H9 (cell line): ENCODE measurements at regions not wholly inside any gene's neighbourhood (a gene's known extent, or its start where the extent isn't known, plus 50 kb on each side); places are given as distances from the start of the nearest gene placed in this dataset.

Experiments
- DNase-seq: peaks from one replicate; pipeline ENCODE4 v3.0.0-alpha.2; 2017
- H2AFZ ChIP-seq: one replicate; pipeline ENCODE4 v1.6.1; 2013; ENCODE audit warnings: mild to moderate bottlenecking, low read length, control low read depth, moderate library complexity
- H2AK5ac ChIP-seq: 2 replicates; pipeline ENCODE4 v1.6.1; 2013; ENCODE audit warnings: low read length, control low read depth, mixed read lengths; ENCODE audit not compliant: insufficient read length
- H2BK120ac ChIP-seq: one replicate; pipeline ENCODE4 v1.6.1; 2013; ENCODE audit warnings: low read depth, mild to moderate bottlenecking, low read length, control low read depth, inconsistent platforms; ENCODE audit not compliant: poor library complexity, severe bottlenecking
- H2BK12ac ChIP-seq: 2 replicates; pipeline ENCODE4 v1.6.1; 2013; ENCODE audit warnings: low read length, control low read depth, mixed read lengths, low read depth; ENCODE audit not compliant: insufficient read length
- H2BK15ac ChIP-seq: 2 replicates; pipeline ENCODE4 v1.6.1; 2013; ENCODE audit warnings: low read depth, low read length, control low read depth
- H2BK20ac ChIP-seq: one replicate; pipeline ENCODE4 v1.6.1; 2013; ENCODE audit warnings: low read depth, mild to moderate bottlenecking, low read length, control low read depth, inconsistent platforms; ENCODE audit not compliant: poor library complexity, severe bottlenecking
- H2BK5ac ChIP-seq: 2 replicates; pipeline ENCODE4 v1.6.1; 2013; ENCODE audit warnings: low read length, control low read depth, mixed read lengths; ENCODE audit not compliant: insufficient read length
- H3K14ac ChIP-seq: 2 replicates; pipeline ENCODE4 v1.6.1; 2013; ENCODE audit warnings: low read length, control low read depth; ENCODE audit not compliant: insufficient read depth
- H3K18ac ChIP-seq: 2 replicates; pipeline ENCODE4 v1.6.1; 2013; ENCODE audit warnings: low read depth, mild to moderate bottlenecking, mixed read lengths, low read length, control low read depth; ENCODE audit not compliant: insufficient read length
- H3K23ac ChIP-seq: 2 replicates; pipeline ENCODE4 v1.6.1; 2013; ENCODE audit warnings: low read length, control low read depth, mixed read lengths, low read depth; ENCODE audit not compliant: insufficient read length
- H3K23me2 ChIP-seq: 2 replicates; pipeline ENCODE4 v1.6.1; 2013; ENCODE audit warnings: low read depth, mild to moderate bottlenecking, mixed read lengths, low read length, control low read depth; ENCODE audit not compliant: insufficient read length, poor library complexity, severe bottlenecking
- H3K27ac ChIP-seq: 2 replicates; pipeline ENCODE4 v1.5.1; 2013; ENCODE audit warnings: low read length, control low read depth, mixed read lengths, low read depth; ENCODE audit not compliant: insufficient read length
- H3K27me3 ChIP-seq: 2 replicates; pipeline ENCODE4 v1.6.1; 2013; ENCODE audit warnings: low read length, control low read depth, inconsistent platforms; ENCODE audit not compliant: insufficient read depth
- H3K4ac ChIP-seq: 2 replicates; pipeline ENCODE4 v1.6.1; 2013; ENCODE audit warnings: low read depth, mild to moderate bottlenecking, control low read depth, inconsistent platforms, low read length, moderate library complexity
- H3K4me1 ChIP-seq: 2 replicates; pipeline ENCODE4 v1.6.1; 2013; ENCODE audit warnings: low read length, control low read depth, inconsistent platforms; ENCODE audit not compliant: insufficient read depth
- H3K4me2 ChIP-seq: 2 replicates; pipeline ENCODE4 v1.6.1; 2013; ENCODE audit warnings: low read length, control low read depth, mixed read lengths; ENCODE audit not compliant: insufficient read length, insufficient read depth
- H3K56ac ChIP-seq: 2 replicates; pipeline ENCODE4 v1.6.1; 2013; ENCODE audit warnings: low read depth, mild to moderate bottlenecking, mixed read lengths, low read length, control low read depth; ENCODE audit not compliant: insufficient read length
- H3K79me1 ChIP-seq: 2 replicates; pipeline ENCODE4 v1.6.1; 2013; ENCODE audit warnings: low read depth, mild to moderate bottlenecking, moderate library complexity, low read length, control low read depth, inconsistent platforms; ENCODE audit not compliant: insufficient read depth, poor library complexity, severe bottlenecking
- H3K79me2 ChIP-seq: 2 replicates; pipeline ENCODE4 v1.6.1; 2013; ENCODE audit warnings: low read length, control low read depth, inconsistent platforms; ENCODE audit not compliant: insufficient read depth
- H3K9ac ChIP-seq: 2 replicates; pipeline ENCODE4 v1.6.1; 2013; ENCODE audit warnings: low read length, control low read depth, mixed read lengths; ENCODE audit not compliant: insufficient read length; ENCODE audit errors: extremely low read depth
- H3K9me3 ChIP-seq: one replicate; pipeline ENCODE4 v1.6.1; 2013; ENCODE audit warnings: low read depth, low read length, inconsistent platforms; ENCODE audit not compliant: control insufficient read depth
- H3T11ph ChIP-seq: one replicate; pipeline ENCODE4 v1.6.1; 2013; ENCODE audit warnings: mild to moderate bottlenecking, low read length, control low read depth, inconsistent platforms
- H4K20me1 ChIP-seq: one replicate; pipeline ENCODE4 v1.6.1; 2013; ENCODE audit not compliant: control insufficient read depth, insufficient read length, insufficient read depth
- H4K5ac ChIP-seq: 2 replicates; pipeline ENCODE4 v1.6.1; 2013; ENCODE audit warnings: low read depth, mild to moderate bottlenecking, mixed read lengths, low read length, control low read depth; ENCODE audit not compliant: insufficient read length
- H4K8ac ChIP-seq: replicated peaks from 2 replicates; pipeline ENCODE4 v1.6.1; 2013; ENCODE audit warnings: low read length, control low read depth, mixed read lengths, low read depth; ENCODE audit not compliant: insufficient read length
- H4K91ac ChIP-seq: 2 replicates; pipeline ENCODE4 v1.6.1; 2013; ENCODE audit warnings: low read depth, mild to moderate bottlenecking, moderate library complexity, mixed read lengths, low read length, control low read depth; ENCODE audit not compliant: insufficient read length
- H3K27ac Mint-ChIP-seq, 3 experiments: 2 replicates in 2 of 3; 3 replicates in 1 of 3; pipeline ENCODE4 v1.8.0; 2020 to 2021; ENCODE audit warnings: mixed read lengths in 3 of 3, mild to moderate bottlenecking in 1 of 3, moderate library complexity in 1 of 3
- H3K27me3 Mint-ChIP-seq: 2 replicates; pipeline ENCODE4 v1.8.0; 2021; ENCODE audit warnings: low read depth, mild to moderate bottlenecking, moderate library complexity, mixed read lengths
- H3K36me3 Mint-ChIP-seq, 3 experiments: 2 replicates in 2 of 3; 3 replicates in 1 of 3; pipeline ENCODE4 v1.8.0; 2020 to 2021; ENCODE audit warnings: low read depth in 3 of 3, mixed read lengths in 3 of 3; ENCODE audit not compliant: insufficient read depth in 1 of 3
- H3K4me1 Mint-ChIP-seq, 2 experiments: 2 replicates each; pipeline ENCODE4 v1.8.0; 2020; ENCODE audit warnings: mixed read lengths in 2 of 2
- H3K4me3 Mint-ChIP-seq, 2 experiments: 2 replicates in 1 of 2; 3 replicates in 1 of 2; pipeline ENCODE4 v1.8.0; 2020 to 2021; ENCODE audit warnings: mild to moderate bottlenecking in 2 of 2, mixed read lengths in 2 of 2, moderate library complexity in 1 of 2
- H3K9me3 Mint-ChIP-seq, 2 experiments: 2 replicates in 1 of 2; 3 replicates in 1 of 2; pipeline ENCODE4 v1.8.0; 2020; ENCODE audit warnings: mild to moderate bottlenecking in 2 of 2, mixed read lengths in 2 of 2, moderate library complexity in 1 of 2
- CTCF ChIP-seq: fragments of 200-600 bp; sonication (generic); conservative IDR thresholded peaks from 3 replicates; pipeline ENCODE4 v1.8.0; 2021; ENCODE audit warnings: antibody characterized with exemption, mild to moderate bottlenecking
- WGBS: extraction: QIAGEN DNeasy Blood & Tissue Kit; methylation state at CpG from one replicate; pipeline ENCODE4 v1.1.7; 2013; ENCODE audit warnings: missing lambda C conversion rate, low lambda C conversion rate, mixed read lengths; ENCODE audit not compliant: insufficient read length; ENCODE audit errors: extremely low coverage; 5-methylcytosine and 5-hydroxymethylcytosine counted together

- Histone ChIP-seq H3K9ac (no peak overlapping the region), H2AFZ (no peak overlapping the region), H2AK5ac (no peak overlapping the region), H2BK12ac (no peak overlapping the region), H2BK120ac (no peak overlapping the region), H3K79me1 (no peaks in the 10 kb centered on the region), H3K23ac (no peak overlapping the region), H3T11ph (no peak overlapping the region), H3K4ac (no peak overlapping the region), H3K23me2 (no peaks in the 10 kb centered on the region), H4K8ac (no peak overlapping the region), H2BK5ac (no peak overlapping the region), H3K18ac (no peak overlapping the region), H3K27ac (no peak overlapping the region), H3K9me3 (no peaks in the 10 kb centered on the region), H3K4me2 (no peak overlapping the region), H3K27me3 (no peaks in the 10 kb centered on the region), H4K5ac (no peak overlapping the region), H4K91ac (no peak overlapping the region), H3K56ac (no peak overlapping the region), H4K20me1 (no peaks in the 10 kb centered on the region), H2BK20ac (no peak overlapping the region), H3K4me1 (no peaks in the 10 kb centered on the region), H2BK15ac (no peak overlapping the region), H3K79me2 (no peaks in the 10 kb centered on the region), H3K14ac (no peak overlapping the region)
- H3K27me3 Mint-ChIP-seq: no peaks in the 10 kb centered on the region
- DNase-seq: no peak
- no peak overlapping the region for H3K4me3 Mint-ChIP-seq
- no CpG with 5 or more reads among the region's 4 CpGs for WGBS
- H3K27ac Mint-ChIP-seq: no peak overlapping the region
- H3K9me3 Mint-ChIP-seq: no peaks in the 10 kb centered on the region; a peak in 1 of 5 replicates
- no peak for TF ChIP-seq CTCF
- no peaks in the 10 kb centered on the region for H3K36me3 Mint-ChIP-seq
- H3K4me1 Mint-ChIP-seq: no peaks in the 10 kb centered on the region
Measured at GRCh38 chr5:156170351-156170961, 156.5 kb upstream of the SGCD start.
